ENCODE measurements at regions not wholly inside any gene's neighbourhood (a gene's known extent, or its start where the extent isn't known, plus 50 kb on each side); places are given as distances from the start of the nearest gene placed in this dataset.

DNA sequence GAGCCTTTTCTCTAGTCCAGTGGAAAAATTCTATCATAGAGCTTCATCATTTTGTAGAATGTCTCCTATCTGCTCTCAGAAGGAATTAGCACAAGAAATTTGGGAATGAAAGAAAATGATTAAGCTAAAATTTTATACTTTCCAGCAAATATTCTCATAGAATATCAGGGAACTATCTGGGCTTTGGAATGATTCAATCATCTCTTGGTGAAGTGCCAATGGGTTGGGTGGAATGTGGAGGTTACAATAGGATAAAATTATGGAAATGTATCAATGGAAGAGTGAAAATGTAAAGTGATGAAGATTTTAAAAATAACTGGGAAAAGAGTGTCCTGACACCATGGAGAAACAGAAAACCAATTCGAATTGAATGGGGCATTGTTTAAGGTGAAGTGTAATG lies 119.0 kb upstream of the MID1 start:
- H3K9me3 ChIP-seq: no peaks in the 10 kb centered on the region
- no peak overlapping the region for H3K4me3 ChIP-seq
- 36% methylated on average over 1 of the region's 1 CpG for WGBS (ENCODE audit: missing lambda C conversion rate)
- H3K4me1 ChIP-seq: no peaks in the 10 kb centered on the region
- CTCF ChIA-PET: no interaction called here
- no peak overlapping the region for H3K4me2 ChIP-seq
- no peak for DNase-seq (ENCODE audit: low read depth in 1 of 2, low spot score in 1 of 2)
- no peak for ATAC-seq
- TF ChIP-seq PHF8 (IDR thresholded peaks at IDR 0.05; ENCODE audit: borderline replicate concordance, low read depth) (no peak), BCL3 (IDR thresholded peaks at IDR 0.05) (no peak), E2F6 (IDR thresholded peaks at IDR 0.05; ENCODE audit: borderline replicate concordance, low read depth) (no peak), ZSCAN20 (CRISPR knock-in tag; IDR thresholded peaks at IDR 0.05) (no peak), CEBPB (IDR thresholded peaks at IDR 0.05) (no peak), JUNB (IDR thresholded peaks at IDR 0.05) (no peak), HES2 (IDR thresholded peaks at IDR 0.05) (no peak), ZC3H11A (IDR thresholded peaks at IDR 0.05) (no peak)
- POLR2A ChIA-PET: no interaction called here
- peak; percentile 78 for FAIRE-seq
- no peak overlapping the region for H3K27ac ChIP-seq

DNA sequence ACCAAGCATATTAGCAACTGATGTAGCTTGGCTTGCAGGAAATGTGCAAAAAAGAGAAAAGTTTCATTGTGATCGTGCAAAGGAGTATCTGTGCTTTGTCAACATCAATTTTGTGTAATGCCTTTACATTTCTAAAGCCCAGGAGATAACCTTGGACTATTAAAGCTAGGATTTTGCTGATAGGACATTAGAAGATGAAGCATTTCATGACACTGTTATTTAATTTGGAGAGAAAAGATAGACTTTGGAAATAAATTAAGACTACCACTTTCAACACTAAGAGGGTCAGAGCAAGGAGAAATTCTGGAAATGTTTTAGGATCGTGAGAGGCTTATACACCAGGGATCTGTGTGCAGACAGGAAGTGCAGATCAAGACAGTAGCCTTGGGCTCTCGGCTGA lies 120.6 kb upstream of the MID1 start:
- Histone ChIP-seq H3K9me3 (no peaks in the 10 kb centered on the region), H3K27ac (no peak overlapping the region), H3K4me2 (no peak overlapping the region), H3K4me1 (no peaks in the 10 kb centered on the region), H3K4me3 (no peak overlapping the region)
- DNase-seq (ENCODE audit: low read depth in 1 of 2, low spot score in 1 of 2) (no peak), ATAC-seq (no peak), FAIRE-seq (peak; percentile 67)
- WGBS (ENCODE audit: missing lambda C conversion rate): 67% methylated on average over 3 of the region's 3 CpGs
- ChIA-PET CTCF (no interaction called here), POLR2A (no interaction called here)
- TF ChIP-seq, protein P1, sequence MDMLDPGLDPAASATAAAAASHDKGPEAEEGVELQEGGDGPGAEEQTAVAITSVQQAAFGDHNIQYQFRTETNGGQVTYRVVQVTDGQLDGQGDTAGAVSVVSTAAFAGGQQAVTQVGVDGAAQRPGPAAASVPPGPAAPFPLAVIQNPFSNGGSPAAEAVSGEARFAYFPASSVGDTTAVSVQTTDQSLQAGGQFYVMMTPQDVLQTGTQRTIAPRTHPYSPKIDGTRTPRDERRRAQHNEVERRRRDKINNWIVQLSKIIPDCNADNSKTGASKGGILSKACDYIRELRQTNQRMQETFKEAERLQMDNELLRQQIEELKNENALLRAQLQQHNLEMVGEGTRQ (IDR thresholded peaks at IDR 0.05): no peak
- no peak for TF ChIP-seq BHLHE40 (IDR thresholded peaks at IDR 0.05; ENCODE audit: low read depth, low read length)
- no peak for TF ChIP-seq KDM5A (IDR thresholded peaks at IDR 0.05)
- TF ChIP-seq MAZ (IDR thresholded peaks at IDR 0.05; ENCODE audit: borderline replicate concordance, low read depth, low read length): no peak
- no peak for TF ChIP-seq HOXB13 (CRISPR knock-in tag; IDR thresholded peaks at IDR 0.05; ENCODE audit: low read depth)
- TF ChIP-seq NR3C1 (IDR thresholded peaks at IDR 0.05): no peak
- TF ChIP-seq CHD2 (IDR thresholded peaks at IDR 0.05; ENCODE audit: low read length, partially characterized antibody): no peak
- TF ChIP-seq RAD21 (conservative IDR thresholded peaks at IDR 0.05 in 1 of 2, IDR thresholded peaks at IDR 0.05 in 1 of 2): no peak
- TF ChIP-seq HOXB5 (CRISPR knock-in tag; IDR thresholded peaks at IDR 0.05): no peak
- TF ChIP-seq FOXS1 (CRISPR knock-in tag; IDR thresholded peaks at IDR 0.05): no peak
- TF ChIP-seq FOSL2 (IDR thresholded peaks at IDR 0.05): no peak
- no peak for TF ChIP-seq FOSL2 (CRISPR knock-in tag; IDR thresholded peaks at IDR 0.05)
- TF ChIP-seq MAFK (IDR thresholded peaks at IDR 0.05; ENCODE audit: partially characterized antibody): no peak
- TF ChIP-seq EHF (CRISPR knock-in tag; IDR thresholded peaks at IDR 0.05): no peak
- no peak for TF ChIP-seq POLR2AphosphoS2 (conservative IDR thresholded peaks at IDR 0.05; ENCODE audit: low read length)
- TF ChIP-seq RCOR1 (IDR thresholded peaks at IDR 0.05; ENCODE audit: low read depth, low read length): no peak
- no peak for TF ChIP-seq GATA3 (IDR thresholded peaks at IDR 0.05; ENCODE audit: borderline replicate concordance)
- TF ChIP-seq MYC (IDR thresholded peaks at IDR 0.05; ENCODE audit: borderline replicate concordance, low read length): no peak
- TF ChIP-seq TP53 (CRISPR knock-in tag; IDR thresholded peaks at IDR 0.05): no peak
- no peak for TF ChIP-seq BCL3 (IDR thresholded peaks at IDR 0.05)
- TF ChIP-seq E2F6 (IDR thresholded peaks at IDR 0.05; ENCODE audit: borderline replicate concordance, low read depth): no peak
